GM10266 (cell line): ENCODE measurements at regions not wholly inside any gene's neighbourhood (a gene's known extent, or its start where the extent isn't known, plus 50 kb on each side); places are given as distances from the start of the nearest gene placed in this dataset.
"Not testable (repeated sequence)": the region's sequence is repeated elsewhere in the genome, so short reads cannot be mapped to it uniquely, and the experiment has no call there.

Experiments
- DNase-seq: peaks from one replicate; pipeline ENCODE4 v3.0.0; 2012; ENCODE audit errors: extremely low spot score
- CTCF ChIP-seq: IDR thresholded peaks from 2 replicates; pipeline ENCODE4 v1.5.1; 2012; ENCODE audit warnings: mild to moderate bottlenecking, low read depth; ENCODE audit not compliant: control insufficient read depth, insufficient read depth; ENCODE audit errors: missing control alignments

- no peak for DNase-seq
- no peak for TF ChIP-seq CTCF
Observed at GRCh38 chr1:105585791-105586190, 1470.7 kb upstream of the PRMT6 start.

GRCh38 chr1:105591681-105592080 is 1464.8 kb upstream of the PRMT6 start:
- TF ChIP-seq CTCF = no peak
- no peak for DNase-seq

- no peak for TF ChIP-seq CTCF
Observed at GRCh38 chr1:105608713-105609112, 1447.8 kb upstream of the PRMT6 start.

GRCh38 chr1:105626276-105626987 is 1430.0 kb upstream of the PRMT6 start:
- TF ChIP-seq CTCF = no peak
- DNase-seq = no peak

More at GRCh38 chr1:105608713-105609112, 1447.8 kb upstream of the PRMT6 start:
- DNase-seq = no peak

- DNase-seq = not testable (repeated sequence)
Observed at GRCh38 chr1:105631153-105631744, 1425.2 kb upstream of the PRMT6 start.

- TF ChIP-seq CTCF = no peak
Observed at GRCh38 chr1:105632342-105633196, 1423.9 kb upstream of the PRMT6 start.

GRCh38 chr1:105636052-105636451 is 1420.4 kb upstream of the PRMT6 start:
- TF ChIP-seq CTCF = no peak
- no peak for DNase-seq

More at GRCh38 chr1:105632342-105633196, 1423.9 kb upstream of the PRMT6 start:
- DNase-seq = no peak
